HG02623 (cell line): ENCODE measurements at regions not wholly inside any gene's neighbourhood (a gene's known extent, or its start where the extent isn't known, plus 50 kb on each side); places are given as distances from the start of the nearest gene placed in this dataset.
"Not testable (repeated sequence)": the region's sequence is repeated elsewhere in the genome, so short reads cannot be mapped to it uniquely, and the experiment has no call there.

Experiments used
- ATAC-seq: cut with Tn5 transposase; IDR thresholded peaks from one replicate; pipeline ENCODE4 v1.9.1; 2021; ENCODE audit warnings: moderate library complexity; ENCODE audit not compliant: unreplicated experiment

GRCh38 chr3:193800138-193801043, 207.4 kb downstream of the OPA1 start:
- ATAC-seq = no peak

DNA sequence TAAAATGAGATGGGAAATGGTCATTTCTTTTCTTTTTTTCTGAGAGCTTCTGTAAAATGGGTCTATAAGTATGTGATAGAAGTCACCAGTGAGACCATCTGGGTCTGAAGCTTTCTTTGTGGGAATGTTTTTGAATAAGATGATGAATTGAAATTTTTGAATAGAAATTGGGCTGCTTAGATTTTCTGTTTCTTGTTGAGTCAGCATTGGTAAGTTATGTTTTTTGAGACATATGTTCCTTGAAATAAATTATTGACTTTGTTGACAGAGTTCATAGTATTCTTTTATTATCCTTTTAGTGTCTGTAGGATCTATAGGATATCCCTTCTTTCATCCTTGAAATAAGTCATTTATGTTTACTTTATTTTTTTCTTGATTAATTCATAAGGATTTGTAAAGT, 208.1 kb downstream of the OPA1 start:
- no peak for ATAC-seq

GRCh38 chr3:193803288-193803687, 210.3 kb downstream of the OPA1 start:
- no peak for ATAC-seq

GRCh38 chr3:193805448-193805847, 212.4 kb downstream of the OPA1 start:
- no peak for ATAC-seq

DNA sequence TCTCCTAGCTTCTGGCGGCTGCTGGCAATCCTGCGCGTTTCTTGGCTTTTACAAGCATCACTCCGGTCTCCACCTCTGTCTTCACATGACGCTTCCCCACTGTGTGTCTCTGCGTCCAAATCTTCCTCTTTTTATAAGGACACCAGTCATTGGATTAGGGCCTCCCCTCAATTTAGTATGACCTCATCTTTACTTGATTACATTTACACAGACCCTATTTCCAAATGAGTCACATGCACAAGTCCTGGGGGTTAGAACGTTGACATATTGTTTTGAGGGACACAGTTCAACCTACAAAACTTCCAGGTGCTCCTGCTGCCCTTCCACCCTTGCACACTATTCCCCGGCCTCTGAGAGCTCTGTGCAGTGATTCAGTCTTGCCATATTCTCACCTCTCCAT, 215.3 kb downstream of the OPA1 start:
- ATAC-seq = no peak

- ATAC-seq = no peak
Measured at GRCh38 chr3:193809106-193809505, 216.1 kb downstream of the OPA1 start.

DNA sequence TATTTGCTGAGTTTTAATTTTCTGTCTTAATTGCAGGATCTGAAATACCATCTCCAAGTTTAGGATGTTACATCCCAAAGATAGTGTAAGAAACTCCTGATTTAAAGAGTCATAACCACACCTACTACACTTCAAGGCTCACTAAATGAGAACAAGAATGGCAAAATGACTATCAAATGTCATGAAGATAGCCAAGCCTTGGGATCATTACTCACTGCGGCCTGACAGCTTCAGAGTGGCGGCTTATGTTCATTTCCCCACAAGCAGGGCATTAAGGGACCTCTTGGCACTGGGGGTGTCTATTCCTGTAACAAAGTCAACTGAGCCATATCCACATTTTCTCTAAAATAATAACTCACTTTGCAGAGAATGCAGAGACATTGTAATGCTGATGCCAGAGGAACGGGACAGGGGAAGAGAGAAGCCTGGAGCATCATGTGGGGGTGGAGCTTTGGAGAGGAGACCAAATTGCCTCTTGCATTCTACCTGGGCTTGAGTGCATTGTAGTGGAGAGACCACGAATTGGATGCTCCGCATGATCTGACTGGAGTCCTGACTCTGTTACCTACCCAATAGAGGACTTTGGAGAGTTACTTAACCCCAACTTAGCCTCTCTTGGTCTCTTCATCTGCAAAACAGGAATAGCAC, 219.2 kb downstream of the OPA1 start:
- ATAC-seq = no peak

DNA sequence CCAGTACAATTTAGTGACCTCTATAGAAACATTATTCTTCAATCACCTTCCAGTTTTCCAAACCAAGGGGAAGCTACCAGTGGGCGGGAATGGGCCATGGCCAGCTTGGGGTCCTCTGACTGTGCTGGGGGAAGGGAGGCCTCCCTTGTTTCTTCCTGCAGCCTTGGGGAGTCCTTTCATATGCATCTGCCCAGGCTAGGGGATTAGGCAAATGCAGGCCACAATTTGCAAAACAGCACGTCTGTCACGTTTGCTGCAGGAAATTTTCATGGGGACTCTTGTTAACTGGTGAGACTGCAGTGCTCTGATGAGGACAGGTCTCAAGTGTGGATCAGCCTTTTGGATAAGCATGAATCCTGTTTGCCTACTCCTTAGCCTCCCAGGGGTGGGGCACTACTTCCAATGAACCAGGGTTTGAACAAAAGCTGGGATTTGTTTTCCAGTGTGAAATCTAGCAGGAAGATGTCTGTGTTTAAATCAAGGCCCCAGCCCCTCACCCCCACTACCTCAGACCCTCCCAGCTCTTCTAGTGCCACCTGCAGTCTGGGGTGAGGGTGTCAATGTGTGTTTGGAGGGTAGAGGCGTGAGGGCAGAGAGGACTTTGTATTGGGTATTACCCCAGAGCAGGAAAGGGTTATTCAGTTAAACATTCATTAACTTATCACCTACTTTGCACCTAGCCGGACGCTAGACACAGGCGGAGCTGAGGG, 219.9 kb downstream of the OPA1 start:
- ATAC-seq = no peak

DNA sequence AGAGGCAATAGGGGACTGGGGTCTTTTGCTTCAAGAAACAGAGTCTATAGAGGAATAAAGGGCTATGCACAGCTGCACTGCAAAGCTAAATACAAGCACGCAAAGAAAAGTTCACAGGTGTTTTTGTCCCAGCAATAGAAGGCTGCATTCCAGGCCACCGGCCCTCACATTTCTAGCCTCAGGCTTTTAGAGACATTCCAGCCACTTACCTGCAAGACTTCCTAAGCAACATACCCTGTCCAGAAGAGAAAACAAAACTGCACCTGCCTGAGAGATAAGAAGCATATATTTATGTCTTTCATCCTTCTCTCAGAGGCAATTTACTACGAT, 220.5 kb downstream of the OPA1 start:
- no peak for ATAC-seq

DNA sequence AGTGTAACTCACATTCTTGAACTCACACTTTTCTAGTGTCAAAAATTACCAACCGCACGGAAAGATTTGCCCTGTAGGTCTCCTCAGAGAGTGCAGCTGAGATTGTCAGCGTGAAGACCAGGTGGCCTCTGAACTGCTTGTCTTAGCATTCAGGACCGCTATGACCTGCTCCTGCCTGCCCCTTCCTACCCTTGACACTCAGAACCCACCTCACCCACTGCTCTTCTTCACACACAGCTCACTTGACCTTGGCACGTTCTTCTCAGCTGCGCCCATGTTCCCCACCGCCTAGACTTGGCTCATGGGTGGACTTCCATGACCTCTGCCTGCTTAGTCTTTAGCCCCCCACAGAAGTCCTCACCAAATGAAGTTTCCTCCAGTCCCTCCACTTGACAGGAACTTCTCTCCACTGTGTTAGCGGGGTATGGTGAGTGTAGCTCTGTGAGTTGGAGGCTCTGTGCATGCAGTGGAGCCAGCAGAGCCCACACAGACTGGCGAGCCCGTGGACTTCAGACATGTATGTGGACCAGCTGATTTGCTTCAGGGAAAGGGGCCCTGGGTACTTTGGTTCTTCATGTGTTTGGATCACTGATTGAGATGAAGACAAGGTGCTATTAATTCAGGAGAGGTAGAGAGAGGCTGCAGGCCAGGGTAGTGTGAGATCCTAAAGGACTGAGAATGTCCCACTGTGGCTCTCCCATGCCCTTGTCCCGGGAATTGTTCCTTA, 221.3 kb downstream of the OPA1 start:
- no peak for ATAC-seq

- ATAC-seq = no peak
Measured at GRCh38 chr3:193815246-193816027, 222.4 kb downstream of the OPA1 start.

GRCh38 chr3:193816028-193816395, 223.0 kb downstream of the OPA1 start:
- ATAC-seq = no peak

DNA sequence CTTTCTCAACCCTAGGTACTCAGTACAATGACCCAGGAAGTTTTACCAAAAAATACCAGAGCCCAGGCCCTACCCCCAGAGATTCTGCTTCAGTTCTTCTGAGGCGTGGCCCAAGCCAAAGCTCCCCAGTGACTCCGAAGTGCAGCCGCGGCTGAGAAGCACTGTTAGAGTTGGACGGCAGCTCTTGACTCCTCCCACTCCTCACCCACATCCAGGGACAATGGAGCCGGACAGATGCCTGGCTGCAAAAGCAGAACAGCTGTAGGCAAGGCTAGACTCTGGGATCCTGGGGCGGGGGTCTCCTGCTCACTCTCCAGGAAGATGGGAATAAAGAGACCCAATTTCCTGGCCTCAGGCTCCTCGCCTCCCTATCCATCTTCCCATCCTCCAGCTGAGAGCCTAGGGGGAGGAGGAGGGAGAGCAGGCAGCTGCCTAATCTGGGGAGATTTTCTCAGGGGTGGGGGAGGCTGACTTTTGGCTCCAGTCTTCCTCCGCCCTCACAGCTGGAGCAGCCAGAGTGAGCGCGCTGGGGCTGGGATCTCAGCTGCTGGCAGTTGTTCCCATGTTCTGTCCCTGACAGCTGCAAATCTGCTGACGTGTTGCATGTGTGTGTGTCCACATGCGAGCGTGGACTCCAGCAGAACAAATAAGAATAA, 223.8 kb downstream of the OPA1 start:
- ATAC-seq = no peak

DNA sequence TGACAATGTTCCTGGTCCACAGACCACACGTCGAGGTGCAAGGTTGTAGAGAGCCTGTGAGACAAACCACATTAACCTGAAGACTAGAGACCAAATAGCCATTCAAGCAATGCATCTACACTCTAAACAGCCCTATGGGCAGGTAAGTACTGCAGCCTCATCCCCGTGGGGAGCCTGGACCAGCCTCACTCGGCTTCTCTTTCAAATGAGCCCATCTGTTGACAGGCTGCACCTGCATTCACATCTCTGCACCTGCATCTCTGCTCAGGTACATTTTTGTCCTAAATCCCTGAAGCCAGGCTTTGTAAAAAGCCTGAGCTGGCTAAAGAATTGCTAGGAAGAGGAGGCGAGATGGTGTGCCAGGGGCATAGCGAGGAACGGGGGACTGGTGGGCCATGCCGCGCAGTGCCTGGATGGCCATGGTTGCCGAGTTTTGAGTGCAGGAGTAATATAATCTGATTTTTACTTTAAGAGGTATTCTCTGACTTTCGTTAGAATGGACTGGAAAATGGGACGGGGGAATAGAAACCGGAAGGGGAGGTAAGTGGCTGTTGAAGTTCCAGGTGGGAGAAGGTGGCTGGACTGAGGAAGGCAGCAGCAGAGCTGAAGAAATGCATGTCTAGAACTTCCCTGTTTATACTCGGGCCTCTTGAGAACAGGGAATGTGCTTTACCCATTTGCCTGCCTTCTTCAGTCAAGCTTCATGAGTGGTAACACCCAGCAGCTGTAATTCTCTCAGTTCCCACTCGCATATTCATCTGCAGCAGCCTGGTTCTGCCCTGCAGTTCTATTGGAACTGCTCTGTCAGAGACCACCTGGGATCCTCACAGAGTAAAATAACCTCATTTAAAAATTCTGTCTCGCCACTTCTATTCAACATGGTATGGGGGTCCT, 226.4 kb downstream of the OPA1 start:
- no peak for ATAC-seq

DNA sequence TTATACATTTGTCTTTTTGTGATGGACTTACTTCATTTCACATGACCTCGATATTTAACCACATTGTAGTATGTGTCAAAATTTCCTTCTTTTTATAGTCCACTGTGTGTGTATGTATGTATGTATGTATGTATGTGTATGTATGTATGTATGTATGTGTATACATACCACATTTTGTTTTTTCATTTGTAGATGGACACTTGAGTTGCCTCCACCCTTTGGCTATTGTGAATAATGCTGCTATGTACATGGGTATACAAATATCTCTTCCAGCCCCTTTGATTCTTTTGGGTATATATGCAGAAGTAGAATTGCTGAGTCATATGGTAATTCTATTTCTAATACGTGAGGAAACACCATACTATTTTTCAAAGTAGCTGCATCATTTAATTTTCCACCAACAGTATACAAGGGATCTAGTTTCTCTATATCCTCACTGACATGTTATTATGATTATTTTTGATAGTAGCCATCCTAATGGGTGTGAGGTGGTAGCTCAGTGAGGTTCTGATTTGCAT, 228.2 kb downstream of the OPA1 start:
- no peak for ATAC-seq

GRCh38 chr3:193822492-193823212, 229.6 kb downstream of the OPA1 start:
- ATAC-seq = no peak

DNA sequence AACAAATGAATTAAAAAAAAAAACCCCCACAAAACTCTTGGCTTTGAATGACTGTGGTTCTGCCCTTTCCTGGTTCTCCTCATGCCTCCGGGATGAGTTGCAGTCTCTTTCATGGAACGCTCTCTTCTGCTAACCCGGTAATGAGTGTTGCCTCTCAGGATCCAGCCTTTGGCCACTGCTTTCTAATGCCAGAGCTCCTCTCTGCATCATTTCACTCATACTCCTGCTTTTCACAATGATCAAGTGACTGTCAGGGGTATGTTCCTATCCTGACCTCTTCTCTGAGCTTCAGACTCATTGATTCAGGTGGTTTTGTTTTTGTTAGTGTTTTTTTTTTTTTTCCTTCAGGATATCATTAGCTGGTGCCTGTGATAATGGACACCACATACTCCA, 230.2 kb downstream of the OPA1 start:
- not testable (repeated sequence) for ATAC-seq

- ATAC-seq = no peak
Measured at GRCh38 chr3:193824365-193824764, 231.4 kb downstream of the OPA1 start.
